NAMALWA (cell line): ENCODE measurements at regions not wholly inside any gene's neighbourhood (a gene's known extent, or its start where the extent isn't known, plus 50 kb on each side); places are given as distances from the start of the nearest gene placed in this dataset.

Experiments used
- DNase-seq: peaks from one replicate; pipeline ENCODE4 v3.0.0-alpha.2; 2015; ENCODE audit warnings: low spot score

- no peak for DNase-seq
Observed at GRCh38 chr22:48876951-48877350, 950.7 kb downstream of the BRD1 start.

DNA sequence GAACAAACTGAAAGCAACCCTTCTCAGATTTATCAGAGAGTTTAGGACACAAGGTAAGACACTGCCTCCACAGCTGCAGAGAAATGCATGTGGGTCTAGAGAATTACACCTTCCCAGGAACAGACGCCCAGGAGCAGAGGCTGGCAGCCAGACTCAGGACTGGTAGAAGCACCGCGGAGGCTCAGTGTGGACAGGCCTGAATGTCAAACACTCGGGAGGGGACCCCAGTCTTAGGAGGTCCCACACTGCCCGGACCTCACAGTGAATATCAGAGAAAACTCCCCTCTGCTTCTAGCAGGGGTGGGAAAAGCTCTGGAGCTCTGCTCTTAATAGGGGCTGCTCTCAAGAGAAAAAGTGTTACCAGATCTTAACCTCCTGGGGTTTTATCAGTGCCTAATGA lies 952.7 kb downstream of the BRD1 start:
- no peak for DNase-seq

DNA sequence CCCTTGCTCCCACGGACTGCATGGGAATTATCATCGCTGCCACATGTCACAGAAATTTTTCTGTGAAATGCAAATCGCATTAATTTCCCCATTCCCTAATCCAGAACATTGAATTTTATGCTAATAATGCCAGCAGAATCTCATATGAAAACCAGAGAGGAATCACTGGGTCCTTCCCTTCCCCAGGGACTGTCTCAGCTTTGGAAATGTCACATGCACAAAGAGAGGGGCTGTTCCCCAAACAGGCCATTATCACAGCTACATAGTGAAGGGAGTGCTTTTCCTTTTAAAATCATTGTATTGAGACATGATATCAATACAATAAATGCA lies 954.5 kb downstream of the BRD1 start:
- DNase-seq = no peak

DNA sequence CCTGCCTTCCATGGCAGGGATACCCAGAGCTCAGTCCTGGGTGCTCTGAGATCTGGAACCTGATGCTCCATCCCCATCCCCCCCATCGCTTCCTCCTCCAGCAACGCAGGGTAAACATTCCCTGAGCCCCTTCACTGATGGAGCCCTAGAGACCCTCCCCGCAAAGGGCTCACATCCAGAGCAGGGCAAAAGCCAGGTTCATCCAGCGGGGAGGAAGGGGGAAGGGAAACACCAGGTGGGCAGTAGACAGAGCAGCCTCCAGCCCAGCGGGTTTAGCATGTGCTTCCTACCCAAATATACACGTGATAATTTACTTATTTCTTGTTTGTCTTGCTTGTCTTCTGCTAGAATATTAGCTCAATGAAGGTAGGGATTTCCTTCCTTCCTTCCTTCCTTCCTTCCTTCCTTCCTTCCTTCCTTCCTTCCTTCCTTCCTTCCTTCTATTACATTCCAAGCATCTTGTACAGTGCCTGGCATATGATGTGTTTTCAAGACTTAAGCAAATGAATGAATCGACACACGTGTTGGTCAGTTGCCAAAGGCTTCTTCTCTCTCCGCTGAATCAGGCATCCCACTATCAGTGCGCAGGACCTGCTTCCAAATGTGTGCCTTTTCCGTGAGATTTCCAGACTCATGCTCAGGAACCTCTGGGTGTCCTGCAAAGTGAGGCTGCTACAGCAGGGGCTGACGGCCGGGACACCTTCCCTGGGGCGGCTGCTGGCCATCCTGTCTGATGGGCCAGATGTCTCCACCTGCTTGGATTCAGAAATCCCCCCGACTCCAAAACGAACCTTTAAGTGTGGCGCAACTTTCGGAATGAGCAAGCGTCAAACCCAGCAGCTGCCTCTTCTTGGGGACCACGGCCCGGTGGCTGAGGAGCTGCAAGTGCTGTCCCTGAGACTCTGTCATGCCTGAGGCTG lies 955.1 kb downstream of the BRD1 start:
- no peak for DNase-seq

- DNase-seq = no peak
Observed at GRCh38 chr22:48871176-48871840, 956.4 kb downstream of the BRD1 start.

- no peak for DNase-seq
Observed at GRCh38 chr22:48870436-48870835, 957.2 kb downstream of the BRD1 start.

- no peak for DNase-seq
Observed at GRCh38 chr22:48869788-48870187, 957.9 kb downstream of the BRD1 start.

DNA sequence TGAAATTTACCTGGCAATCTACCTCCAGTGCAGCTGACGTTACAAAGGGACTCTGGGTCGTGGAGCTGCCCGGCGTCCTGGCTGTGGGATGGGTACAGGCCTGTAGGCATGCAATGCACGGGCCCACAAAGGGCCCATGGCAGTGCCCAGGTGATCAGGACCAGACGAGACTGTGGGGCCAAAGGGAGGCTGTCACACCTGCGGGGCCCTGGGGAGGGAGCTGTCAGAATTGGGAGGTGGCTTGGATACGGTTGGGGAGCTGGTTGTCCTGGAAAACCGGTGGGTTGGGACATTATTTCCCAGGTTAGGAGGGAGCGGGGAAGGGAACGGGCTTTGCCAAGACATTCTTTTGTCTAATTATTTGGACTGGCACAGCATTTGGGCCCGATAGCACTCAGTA lies 958.5 kb downstream of the BRD1 start:
- DNase-seq = no peak

DNA sequence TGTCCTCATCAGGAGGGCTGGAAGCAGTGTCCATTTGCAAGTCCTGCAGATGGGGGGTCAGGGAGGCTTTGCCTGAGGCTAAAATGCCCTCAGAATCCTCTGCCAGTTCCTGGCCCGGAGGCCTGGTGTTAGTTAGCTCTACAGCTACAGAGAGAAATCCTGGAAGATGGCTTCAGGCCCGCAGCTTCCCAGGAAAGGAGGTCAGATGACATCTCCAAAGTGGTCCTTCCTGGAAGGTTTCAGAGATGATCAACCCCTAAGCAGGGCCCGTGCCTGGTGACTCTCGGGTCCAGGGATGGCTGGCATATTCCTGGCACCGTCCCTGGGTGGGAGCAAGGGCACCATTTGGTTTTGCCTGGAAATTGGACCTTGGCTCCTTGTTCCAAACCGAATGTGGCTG lies 959.1 kb downstream of the BRD1 start:
- DNase-seq = no peak

GRCh38 chr22:48867891-48868290 lies 959.8 kb downstream of the BRD1 start:
- DNase-seq = no peak

- no peak for DNase-seq
Observed at GRCh38 chr22:48866906-48867681, 960.6 kb downstream of the BRD1 start.

DNA sequence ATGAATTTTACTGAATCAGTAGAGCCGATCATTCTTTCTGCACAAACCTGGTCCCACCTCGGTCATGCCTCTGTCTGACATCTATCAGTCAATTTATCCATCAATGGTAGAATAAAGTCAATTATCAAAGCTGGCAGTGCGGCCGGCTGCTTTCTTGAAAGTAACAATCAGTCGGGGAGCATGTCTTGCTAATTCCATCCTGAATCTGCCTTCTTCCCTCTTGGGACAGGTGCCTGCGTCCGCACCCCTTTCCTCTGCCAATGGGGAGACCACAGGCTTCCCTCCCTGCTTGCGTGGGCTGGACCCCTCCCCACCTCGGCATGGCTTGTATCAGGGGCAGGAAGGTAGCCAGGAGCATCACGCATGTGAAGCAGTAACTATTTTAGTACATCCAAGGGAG lies 962.9 kb downstream of the BRD1 start:
- no peak for DNase-seq

- no peak for DNase-seq
Observed at GRCh38 chr22:48863965-48864528, 963.6 kb downstream of the BRD1 start.

DNA sequence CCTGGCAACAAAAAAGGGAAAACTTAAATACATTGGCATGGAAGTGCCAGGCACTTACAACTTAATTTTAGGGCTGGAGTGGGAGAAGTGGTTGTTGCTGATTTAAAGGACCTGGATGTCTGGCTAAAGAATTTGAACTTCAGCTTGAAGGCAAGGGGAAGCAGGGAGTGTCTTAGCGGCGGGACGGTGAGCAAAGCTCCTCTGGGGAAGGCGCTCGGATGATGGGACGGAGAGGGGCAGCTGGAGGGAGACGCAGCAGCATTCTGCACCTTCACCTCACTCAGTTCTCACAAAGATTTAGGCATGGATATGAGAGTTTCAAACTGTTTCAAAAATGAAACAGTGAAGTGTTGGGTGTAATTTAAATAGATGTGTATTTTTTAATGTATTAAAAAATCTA lies 967.1 kb downstream of the BRD1 start:
- no peak for DNase-seq

DNA sequence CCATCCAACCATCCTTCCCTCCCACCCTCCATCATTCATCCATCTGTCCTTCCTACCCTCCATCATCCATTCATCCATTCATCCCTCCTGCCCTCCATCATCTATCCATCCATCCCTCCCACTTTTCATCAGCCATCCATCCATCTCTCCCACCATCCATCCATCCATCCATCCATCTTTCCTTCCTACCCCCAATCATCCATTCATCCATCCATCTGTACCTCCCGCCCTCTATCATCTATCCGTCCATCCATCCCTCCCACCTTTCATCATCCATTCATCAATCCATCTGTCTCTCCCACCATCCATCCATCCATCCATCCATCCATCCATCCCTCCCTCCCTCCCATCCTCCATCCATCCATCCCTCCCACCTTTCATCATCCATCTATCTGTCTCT lies 968.8 kb downstream of the BRD1 start:
- no peak for DNase-seq

- DNase-seq = no peak
Observed at GRCh38 chr22:48858121-48858520, 969.6 kb downstream of the BRD1 start.

DNA sequence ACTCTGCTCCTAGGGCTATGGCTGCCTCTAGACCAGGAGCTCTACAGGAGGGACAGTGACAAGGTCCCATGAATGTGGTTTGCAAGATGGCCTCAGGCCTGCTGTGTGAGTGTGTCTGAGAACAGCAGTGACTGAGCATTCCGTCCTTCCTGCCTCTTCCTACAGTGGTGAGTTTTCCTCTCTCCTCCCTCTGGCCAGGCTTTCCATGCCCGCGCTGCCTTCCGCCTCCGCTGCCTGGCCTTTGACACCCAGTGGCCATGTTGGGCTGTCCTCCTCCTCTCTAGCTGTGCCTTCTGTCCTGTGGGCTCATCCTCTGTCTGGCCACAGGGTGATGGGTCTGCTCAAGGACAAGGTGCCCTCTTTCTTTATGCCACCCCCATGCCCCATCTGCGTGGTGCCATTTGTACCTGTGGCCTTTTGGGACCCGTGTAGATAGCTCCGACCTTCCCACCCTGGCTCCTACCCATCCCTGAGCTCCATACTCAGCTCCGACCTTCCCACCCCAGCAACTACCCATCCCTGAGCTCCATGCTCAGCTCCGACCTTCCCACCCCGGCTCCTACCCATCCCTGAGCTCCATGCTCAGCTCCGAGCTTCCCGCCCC lies 970.4 kb downstream of the BRD1 start:
- DNase-seq = no peak

DNA sequence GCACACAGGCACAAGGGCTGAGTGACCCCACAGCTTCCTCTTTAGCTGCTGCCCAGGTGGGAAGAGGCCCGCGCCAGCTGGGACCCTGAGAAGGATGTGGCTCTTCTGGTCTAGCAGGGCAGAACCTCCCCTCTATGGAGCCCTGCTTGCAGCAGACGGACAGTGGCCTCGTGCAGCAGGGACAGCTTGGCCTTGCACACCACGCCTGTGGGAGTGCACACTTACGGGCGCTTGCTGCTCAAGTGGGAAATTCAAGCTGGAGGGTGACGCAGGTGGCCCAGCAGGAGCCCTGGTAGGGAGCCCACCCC lies 971.4 kb downstream of the BRD1 start:
- no peak for DNase-seq

DNA sequence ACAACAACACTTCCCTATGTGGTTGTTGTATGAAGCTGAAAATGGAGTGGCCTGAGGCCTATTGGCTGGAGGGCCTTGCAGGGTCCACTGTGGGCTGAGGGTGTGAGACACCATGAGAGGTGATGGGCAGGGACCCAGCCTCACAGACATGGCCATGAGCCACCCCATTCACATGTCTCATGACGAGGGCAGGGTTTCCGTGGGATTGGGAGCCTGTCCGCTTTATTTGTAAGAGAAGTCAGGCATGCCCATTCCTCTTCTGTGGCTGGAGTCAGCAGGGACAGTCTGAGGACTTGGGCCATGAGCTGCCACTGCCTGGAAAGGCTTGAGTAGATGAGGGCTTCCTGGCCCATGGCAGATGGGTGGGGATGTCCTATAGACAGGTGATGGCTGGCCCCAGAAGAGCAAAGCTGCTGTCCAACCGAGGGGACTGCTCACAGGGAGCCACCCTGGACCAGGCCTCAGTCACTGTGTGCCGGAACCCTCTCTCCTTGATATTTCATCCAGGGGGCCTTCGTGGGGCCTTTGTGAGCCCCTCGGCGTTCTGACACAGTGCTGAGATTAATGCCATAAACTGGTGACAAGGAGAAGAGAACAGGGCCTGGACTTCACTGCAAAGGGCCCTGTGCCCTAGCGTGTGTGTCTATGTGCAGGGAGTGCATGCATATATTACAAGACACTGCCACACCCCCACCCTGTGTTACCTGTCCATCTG lies 971.9 kb downstream of the BRD1 start:
- DNase-seq = no peak

DNA sequence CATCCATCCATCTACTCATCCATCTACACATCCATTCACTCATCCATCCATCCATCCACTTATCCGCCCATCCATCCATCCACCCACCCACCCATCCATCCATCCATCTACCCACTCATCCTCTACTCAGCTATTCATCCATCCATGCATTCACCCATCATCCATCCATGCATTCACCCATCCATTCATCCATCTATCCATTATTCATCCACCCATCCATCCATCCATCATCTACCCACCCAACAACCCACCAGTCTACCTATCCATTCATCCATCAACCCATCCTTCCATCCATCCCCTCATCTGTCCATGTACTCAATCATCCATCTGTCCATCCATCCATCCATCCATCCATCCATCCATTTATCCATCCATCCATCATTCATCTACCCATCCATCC lies 972.7 kb downstream of the BRD1 start:
- no peak for DNase-seq

GRCh38 chr22:48853627-48854240 lies 973.9 kb downstream of the BRD1 start:
- DNase-seq = no peak
